DOHH2 (cell line): ENCODE measurements at regions not wholly inside any gene's neighbourhood (a gene's known extent, or its start where the extent isn't known, plus 50 kb on each side); places are given as distances from the start of the nearest gene placed in this dataset.

Source experiments
- CTCF ChIP-seq: fragments of 200-600 bp; sonication (generic); IDR thresholded peaks from one replicate; pipeline ENCODE4 v1.5.1; 2014; ENCODE audit warnings: antibody characterized with exemption, mild to moderate bottlenecking, low read depth, low read length; ENCODE audit not compliant: poor library complexity, severe bottlenecking
- EZH2phosphoT487 ChIP-seq: fragments of 200-600 bp; sonication (generic); IDR thresholded peaks from 2 replicates; pipeline ENCODE4 v1.6.1; 2017; ENCODE audit warnings: borderline replicate concordance, mild to moderate bottlenecking, antibody characterized with exemption, low read length, moderate library complexity, mixed read lengths

DNA sequence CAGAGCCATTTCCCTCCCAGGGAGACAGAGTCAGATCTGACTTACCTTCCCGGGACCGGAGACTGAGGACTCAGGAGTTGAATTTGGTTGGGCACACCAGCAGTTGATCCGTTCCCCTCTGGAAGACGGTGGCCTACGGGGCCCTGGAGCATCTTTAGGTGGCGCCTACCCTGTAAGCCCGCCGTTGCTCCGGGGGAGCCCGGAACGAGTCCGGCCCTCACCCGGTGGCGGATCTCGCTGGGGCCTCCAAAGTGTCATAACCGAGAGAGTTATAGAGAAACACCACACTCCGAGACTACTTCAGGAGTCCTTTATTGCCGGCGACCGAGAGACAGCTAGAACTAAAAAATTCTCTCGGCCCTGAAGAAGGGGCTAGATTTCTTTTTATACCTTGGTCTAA lies 182.8 kb upstream of the MBL2 start:
- TF ChIP-seq CTCF (no peak), EZH2phosphoT487 (no peak)
